ENCODE measurements at regions not wholly inside any gene's neighbourhood (a gene's known extent, or its start where the extent isn't known, plus 50 kb on each side); places are given as distances from the start of the nearest gene placed in this dataset.

DNA sequence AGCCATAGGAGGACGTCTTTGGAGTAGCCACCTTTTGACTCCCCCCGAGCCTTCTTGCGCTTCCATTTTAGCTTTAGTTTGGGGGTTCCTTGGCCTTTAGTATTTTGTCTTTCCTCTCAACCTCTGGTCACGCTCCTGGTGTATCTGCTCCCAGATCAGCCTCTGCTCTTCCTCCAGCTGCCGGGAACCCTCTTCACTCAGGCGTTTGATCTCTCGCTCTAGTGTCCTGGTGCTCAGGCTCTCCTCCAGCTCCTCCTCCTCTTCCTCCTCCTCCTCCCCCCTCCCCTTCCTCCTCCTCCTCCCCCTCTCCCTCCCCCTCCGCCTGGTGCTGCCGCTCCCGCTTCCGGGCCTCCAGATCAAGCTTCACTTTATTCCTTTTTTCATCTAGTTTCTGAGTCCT lies 1082.3 kb upstream of the TMEFF2 start:
- H3K36me3 Mint-ChIP-seq (ENCODE audit: low read depth), result no peaks in the 10 kb centered on the region
- H3K4me3 Mint-ChIP-seq, result no peak overlapping the region
- no peak for DNase-seq
- no peaks in the 10 kb centered on the region for H3K9me3 Mint-ChIP-seq
- H3K27me3 Mint-ChIP-seq (ENCODE audit: low read depth, poor library complexity), result no peaks in the 10 kb centered on the region
- H3K27ac Mint-ChIP-seq, result no peak overlapping the region
- H3K4me1 Mint-ChIP-seq, result peaks cover 7% of the 10 kb centered on the region
- no peak for TF ChIP-seq CTCF (IDR thresholded peaks at IDR 0.05)

DNA sequence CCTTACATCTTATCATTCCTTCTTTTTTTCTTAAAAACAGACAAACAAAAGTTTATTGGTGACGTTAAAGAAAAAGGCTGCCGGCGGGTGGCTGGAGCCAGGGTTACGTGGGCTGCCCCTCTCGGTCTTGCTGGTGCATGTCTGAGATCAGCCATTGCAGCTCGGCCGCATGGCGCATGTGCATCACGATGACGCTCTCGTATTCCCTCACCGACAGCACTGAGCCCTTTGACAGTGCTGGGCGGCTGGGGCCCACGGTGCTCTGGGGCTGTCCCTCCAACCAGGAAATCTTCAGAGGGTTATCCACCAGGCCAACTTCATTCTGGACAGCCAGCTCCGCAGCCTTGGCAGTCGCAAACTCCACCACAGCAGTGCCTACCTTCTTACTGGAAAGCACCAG lies 1081.8 kb upstream of the TMEFF2 start:
- Mint-ChIP-seq H3K4me3 (no peak overlapping the region), H3K4me1 (peaks cover 7% of the 10 kb centered on the region), H3K9me3 (no peaks in the 10 kb centered on the region), H3K27ac (no peak overlapping the region), H3K36me3 (ENCODE audit: low read depth) (no peaks in the 10 kb centered on the region), H3K27me3 (ENCODE audit: low read depth, poor library complexity) (no peaks in the 10 kb centered on the region)
- no peak for DNase-seq
- no peak for TF ChIP-seq CTCF (IDR thresholded peaks at IDR 0.05)

GRCh38 chr2:193276069-193276468 lies 1081.3 kb upstream of the TMEFF2 start:
- H3K36me3 Mint-ChIP-seq (ENCODE audit: low read depth), result no peaks in the 10 kb centered on the region
- no peak overlapping the region for H3K27ac Mint-ChIP-seq
- TF ChIP-seq CTCF (IDR thresholded peaks at IDR 0.05), result no peak
- DNase-seq, result no peak
- no peaks in the 10 kb centered on the region for H3K9me3 Mint-ChIP-seq
- H3K27me3 Mint-ChIP-seq (ENCODE audit: low read depth, poor library complexity), result no peaks in the 10 kb centered on the region
- H3K4me1 Mint-ChIP-seq, result peaks cover 7% of the 10 kb centered on the region
- no peak overlapping the region for H3K4me3 Mint-ChIP-seq

- H3K4me3 Mint-ChIP-seq, result no peak overlapping the region
- H3K36me3 Mint-ChIP-seq (ENCODE audit: low read depth), result no peaks in the 10 kb centered on the region
- TF ChIP-seq CTCF (IDR thresholded peaks at IDR 0.05), result no peak
- H3K27ac Mint-ChIP-seq, result no peak overlapping the region
- no peaks in the 10 kb centered on the region for H3K27me3 Mint-ChIP-seq (ENCODE audit: low read depth, poor library complexity)
- no peak for DNase-seq
- H3K9me3 Mint-ChIP-seq, result no peaks in the 10 kb centered on the region
- H3K4me1 Mint-ChIP-seq, result peaks cover under 1% of the 10 kb centered on the region
Measured at GRCh38 chr2:193272011-193272410, 1077.3 kb upstream of the TMEFF2 start.

GRCh38 chr2:193270816-193271215 lies 1076.1 kb upstream of the TMEFF2 start:
- Mint-ChIP-seq H3K9me3 (no peaks in the 10 kb centered on the region), H3K4me1 (no peaks in the 10 kb centered on the region), H3K27me3 (ENCODE audit: low read depth, poor library complexity) (no peaks in the 10 kb centered on the region), H3K4me3 (no peak overlapping the region), H3K27ac (no peak overlapping the region), H3K36me3 (ENCODE audit: low read depth) (no peaks in the 10 kb centered on the region)
- no peak for DNase-seq
- TF ChIP-seq CTCF (IDR thresholded peaks at IDR 0.05), result no peak

GRCh38 chr2:193267496-193268002 lies 1072.8 kb upstream of the TMEFF2 start:
- H3K27ac Mint-ChIP-seq, result no peak overlapping the region
- no peak for DNase-seq
- no peaks in the 10 kb centered on the region for H3K36me3 Mint-ChIP-seq (ENCODE audit: low read depth)
- H3K9me3 Mint-ChIP-seq, result no peaks in the 10 kb centered on the region
- no peak overlapping the region for H3K4me3 Mint-ChIP-seq
- H3K27me3 Mint-ChIP-seq (ENCODE audit: low read depth, poor library complexity), result no peaks in the 10 kb centered on the region
- no peak for TF ChIP-seq CTCF (IDR thresholded peaks at IDR 0.05)
- H3K4me1 Mint-ChIP-seq, result no peaks in the 10 kb centered on the region
